Endothelial cell of umbilical vein (primary cell): ENCODE measurements at regions not wholly inside any gene's neighbourhood (a gene's known extent, or its start where the extent isn't known, plus 50 kb on each side); places are given as distances from the start of the nearest gene placed in this dataset.

Experiments
- BruUV-seq: library from RNA; stranded (reverse); fragments of 400-500 nt; replicated peaks from 2 replicates; lab custom pipeline; 2021; lab: Mats Ljungman, UMichigan
- CTCF ChIA-PET: fragments of 300-600, 350-600 bp; sonication (Branson Sonifier 250); formaldehyde crosslinking; loops from one replicate; lab custom pipeline; 2021; ENCODE audit warnings: antibody characterized with exemption, inconsistent platforms; lab: Charles Lee
- POLR2A ChIA-PET: fragments of 300-600, 350-600 bp; sonication (Branson Sonifier 250); formaldehyde crosslinking; loops from one replicate; lab custom pipeline; 2021; ENCODE audit warnings: antibody characterized with exemption, inconsistent platforms; lab: Charles Lee
- DNase-seq: peaks from one replicate; pipeline ENCODE4 v3.0.0-alpha.2; 2011; ENCODE audit warnings: low read depth, low spot score
- FAIRE-seq: peaks from 2 replicates; lab custom pipeline; 2011; peaks lifted over from hg19 to GRCh38; lab: Jason Lieb, UNC
- H2AFZ ChIP-seq: 2 replicates; pipeline ENCODE4 v1.6.0; 2012; ENCODE audit warnings: low read depth, low read length, control low read depth, inconsistent platforms
- H3K27ac ChIP-seq: 2 replicates; pipeline ENCODE4 v1.5.1; 2011; ENCODE audit warnings: low read depth, mild to moderate bottlenecking, control low read depth, low read length, moderate library complexity; ENCODE audit not compliant: insufficient read depth
- H3K27me3 ChIP-seq, 2 experiments: 2 replicates each; pipeline versions ENCODE4 v1.6.0 to v1.6.1; 2011; ENCODE audit warnings: low read length in 2 of 2, mixed read lengths in 1 of 2; ENCODE audit not compliant: control insufficient read depth in 2 of 2, insufficient read depth in 2 of 2
- H3K36me3 ChIP-seq, 2 experiments: 2 replicates in 1 of 2; 3 replicates in 1 of 2; pipeline ENCODE4 v1.5.1; 2011; ENCODE audit warnings: low read length in 2 of 2, mild to moderate bottlenecking in 1 of 2, moderate library complexity in 1 of 2; ENCODE audit not compliant: control insufficient read depth in 2 of 2, insufficient read depth in 2 of 2; ENCODE audit errors: extremely low read depth in 1 of 2
- H3K4me1 ChIP-seq: 3 replicates; pipeline ENCODE4 v1.5.1; 2011; ENCODE audit warnings: mild to moderate bottlenecking, low read length; ENCODE audit not compliant: control insufficient read depth, insufficient read depth; ENCODE audit errors: extremely low read depth
- H3K4me2 ChIP-seq: 2 replicates; pipeline ENCODE4 v1.6.1; 2011; ENCODE audit warnings: low read length, control low read depth, mixed read lengths; ENCODE audit not compliant: insufficient read depth
- H3K4me3 ChIP-seq, 3 experiments: fragments of 200-600 bp in 1 of 3; sonication (generic), shearing (Covaris generic) in 1 of 3; replicated peaks in 1 of 3; 2 replicates each; pipeline ENCODE4 v1.5.1; 2011 to 2016; ENCODE audit warnings: control low read depth in 3 of 3, low read length in 3 of 3, mild to moderate bottlenecking in 2 of 3, inconsistent platforms in 1 of 3, low read depth in 1 of 3, moderate library complexity in 1 of 3; ENCODE audit not compliant: insufficient read depth in 1 of 3
- H3K79me2 ChIP-seq: 2 replicates; pipeline ENCODE4 v1.6.0; 2012; ENCODE audit warnings: low read length, inconsistent platforms; ENCODE audit not compliant: control insufficient read depth, insufficient read depth
- H3K9ac ChIP-seq: replicated peaks from 2 replicates; pipeline ENCODE3; 2011; ENCODE audit warnings: low read length, control low read depth; ENCODE audit not compliant: insufficient read depth; ENCODE audit errors: extremely low read depth
- H3K9me1 ChIP-seq: replicated peaks from 3 replicates; pipeline ENCODE4 v1.6.0; 2011; ENCODE audit warnings: mild to moderate bottlenecking, low read length; ENCODE audit not compliant: control insufficient read depth, insufficient read depth; ENCODE audit errors: extremely low read depth
- H3K9me3 ChIP-seq: replicated peaks from 2 replicates; pipeline ENCODE4 v1.5.1; 2012; ENCODE audit warnings: low read length, inconsistent platforms; ENCODE audit not compliant: control insufficient read depth, insufficient read depth
- H4K20me1 ChIP-seq: replicated peaks from 2 replicates; pipeline ENCODE3; 2011; ENCODE audit warnings: mild to moderate bottlenecking, low read length; ENCODE audit not compliant: control insufficient read depth, insufficient read depth; ENCODE audit errors: extremely low read depth
- CTCF ChIP-seq, 2 donors: IDR thresholded peaks; 1 replicate in 1 of 2; 2 replicates in 1 of 2; pipeline ENCODE4 v1.5.1; 2011; ENCODE audit warnings: low read length in 2 of 2, mild to moderate bottlenecking in 2 of 2, moderate library complexity in 2 of 2, control low read depth in 1 of 2, inconsistent platforms in 1 of 2, low read depth in 1 of 2; ENCODE audit not compliant: insufficient read depth in 1 of 2; ENCODE audit errors: extremely low read depth in 1 of 2
- EZH2 ChIP-seq: IDR thresholded peaks from 2 replicates; pipeline ENCODE4 v1.6.1; 2012; ENCODE audit warnings: borderline replicate concordance, low read depth, mild to moderate bottlenecking, moderate library complexity, low read length, inconsistent platforms; ENCODE audit not compliant: severe bottlenecking
- FOS ChIP-seq: IDR thresholded peaks from 2 replicates; pipeline ENCODE4 v1.6.1; 2011; ENCODE audit warnings: mild to moderate bottlenecking, low read length, moderate library complexity, borderline replicate concordance; ENCODE audit not compliant: insufficient read depth
- GATA2 ChIP-seq: IDR thresholded peaks from 2 replicates; pipeline ENCODE4 v1.7.0; 2011; ENCODE audit warnings: low read depth, mild to moderate bottlenecking, moderate library complexity, mixed read lengths, low read length; ENCODE audit not compliant: insufficient read length, insufficient read depth
- JUN ChIP-seq: IDR thresholded peaks from 2 replicates; pipeline ENCODE4 v1.6.1; 2011; ENCODE audit warnings: borderline replicate concordance, low read depth; ENCODE audit not compliant: insufficient read length, insufficient read depth
- MYC ChIP-seq: IDR thresholded peaks from one replicate; pipeline ENCODE4 v1.6.1; 2011; ENCODE audit warnings: mild to moderate bottlenecking, low read depth, low read length
- POLR2A ChIP-seq: IDR thresholded peaks from 2 replicates; pipeline ENCODE4 v1.6.1; 2012; ENCODE audit warnings: low read depth, mild to moderate bottlenecking, control low read depth, low read length
- POLR2AphosphoS5 ChIP-seq: IDR thresholded peaks from 2 replicates; pipeline ENCODE4 v1.6.1; 2012; ENCODE audit warnings: low read depth, mild to moderate bottlenecking, control low read depth, low read length, moderate library complexity; ENCODE audit not compliant: insufficient read depth
- dilution Hi-C: fragments of 300-500 bp; cut with MboI; formaldehyde crosslinking; loops from one replicate; pipeline ENCODE4 v1.15.0; 2019; ENCODE audit warnings: low sequenced_read_pairs; ENCODE audit not compliant: extremely low pct_ligation_motif_present
- intact Hi-C: fragments of 100-400 bp; cut with micrococcal nuclease; formaldehyde crosslinking; loops from one replicate; pipeline ENCODE4 v1.10.0; 2022
- TF ChIP-seq, protein P1 (sequence below): IDR thresholded peaks from 2 replicates; pipeline ENCODE4 v1.6.1; 2011; ENCODE audit not compliant: insufficient read depth, insufficient read length

GRCh38 chr2:70385966-70386595 lies 84.2 kb upstream of the FAM136A start:
- Histone ChIP-seq H3K9me1 (no peaks in the 10 kb centered on the region), H3K27me3 (peaks cover 0 to 2% of the 10 kb centered on the region in 2 experiments), H3K79me2 (no peaks in the 10 kb centered on the region), H3K4me2 (no peak overlapping the region), H3K9ac (no peak overlapping the region), H2AFZ (no peak overlapping the region), H3K9me3 (no peaks in the 10 kb centered on the region), H4K20me1 (no peaks in the 10 kb centered on the region), H3K4me3 (no peak overlapping the region), H3K36me3 (no peaks in the 10 kb centered on the region), H3K4me1 (peaks cover 3% of the 10 kb centered on the region), H3K27ac (no peak overlapping the region)
- no TSS peak for BruUV-seq
- ChIA-PET POLR2A (no interaction called here), CTCF (no interaction called here)
- DNase-seq = no peak
- no peak for TF ChIP-seq FOS
- no peak for TF ChIP-seq POLR2A
- intact Hi-C loops (no loop called here), dilution Hi-C loops (no loop called here)
- FAIRE-seq = no peak

GRCh38 chr2:70385204-70385603 lies 83.3 kb upstream of the FAM136A start:
- BruUV-seq = no TSS peak
- TF ChIP-seq JUN (no peak), POLR2A (no peak), POLR2AphosphoS5 (no peak), FOS (no peak), GATA2 (no peak), MYC (no peak), CTCF (IDR thresholded peaks at IDR 0.05; ENCODE audit: extremely low read depth in 1 of 2, insufficient read depth in 1 of 2, low read depth in 1 of 2, low read length in 2 of 2) (no peak), EZH2 (no peak)
- TF ChIP-seq, protein P1, sequence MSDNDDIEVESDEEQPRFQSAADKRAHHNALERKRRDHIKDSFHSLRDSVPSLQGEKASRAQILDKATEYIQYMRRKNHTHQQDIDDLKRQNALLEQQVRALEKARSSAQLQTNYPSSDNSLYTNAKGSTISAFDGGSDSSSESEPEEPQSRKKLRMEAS = no peak
- H3K4me3 ChIP-seq = no peak overlapping the region
- no peaks in the 10 kb centered on the region for H3K79me2 ChIP-seq
- H3K36me3 ChIP-seq = no peaks in the 10 kb centered on the region
- H3K4me2 ChIP-seq = no peak overlapping the region
- intact Hi-C loops = no loop called here
- CTCF ChIA-PET = no interaction called here
- H4K20me1 ChIP-seq = no peaks in the 10 kb centered on the region
- POLR2A ChIA-PET = no interaction called here
- H3K9me1 ChIP-seq = no peaks in the 10 kb centered on the region
- H3K4me1 ChIP-seq = peaks cover 3% of the 10 kb centered on the region
- H2AFZ ChIP-seq = no peak overlapping the region
- H3K27ac ChIP-seq = no peak overlapping the region
- DNase-seq = no peak
- H3K27me3 ChIP-seq = peaks cover 0 to 2% of the 10 kb centered on the region in 2 experiments
- no peaks in the 10 kb centered on the region for H3K9me3 ChIP-seq
- no peak for FAIRE-seq
- no peak overlapping the region for H3K9ac ChIP-seq
- dilution Hi-C loops = no loop called here
